ENCODE measurements at regions not wholly inside any gene's neighbourhood (a gene's known extent, or its start where the extent isn't known, plus 50 kb on each side); places are given as distances from the start of the nearest gene placed in this dataset.

GRCh38 chr12:30067146-30067545 is 283.4 kb upstream of the TMTC1 start:
- TF ChIP-seq EZH2 (IDR thresholded peaks at IDR 0.05; ENCODE audit: insufficient read depth, poor library complexity, severe bottlenecking) (no peak), EZH2phosphoT487 (IDR thresholded peaks at IDR 0.05; ENCODE audit: insufficient read depth, low read depth) (no peak)
